ENCODE measurements at regions not wholly inside any gene's neighbourhood (a gene's known extent, or its start where the extent isn't known, plus 50 kb on each side); places are given as distances from the start of the nearest gene placed in this dataset.

DNA sequence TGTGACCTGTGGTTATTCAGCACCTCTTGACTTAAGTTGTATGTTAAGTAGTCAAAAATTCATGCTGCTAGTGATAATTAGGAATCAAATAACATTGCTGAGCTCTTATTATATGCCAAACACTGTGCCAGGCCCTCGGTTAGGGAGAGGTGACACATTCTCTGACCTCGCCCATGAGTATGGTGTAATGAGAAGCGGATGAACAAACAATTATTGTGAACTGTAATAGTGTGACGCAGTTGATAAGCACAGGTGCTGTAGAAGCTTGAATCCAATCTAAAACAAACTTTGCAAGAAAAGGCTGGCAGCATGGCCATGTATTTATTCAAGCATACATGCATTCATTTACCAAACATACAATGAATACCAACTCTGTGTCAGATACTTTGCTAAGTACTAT lies 303.5 kb upstream of the HS3ST1 start:
- Histone ChIP-seq H3K27ac (no peak overlapping the region), H3K9me3 (no peaks in the 10 kb centered on the region), H3K27me3 (no peaks in the 10 kb centered on the region), H3K36me3 (no peaks in the 10 kb centered on the region), H3K4me1 (no peaks in the 10 kb centered on the region), H3K4me3 (no peak overlapping the region)
- no peak for TF ChIP-seq POLR2A (IDR thresholded peaks at IDR 0.05)
- TF ChIP-seq, protein P1, sequence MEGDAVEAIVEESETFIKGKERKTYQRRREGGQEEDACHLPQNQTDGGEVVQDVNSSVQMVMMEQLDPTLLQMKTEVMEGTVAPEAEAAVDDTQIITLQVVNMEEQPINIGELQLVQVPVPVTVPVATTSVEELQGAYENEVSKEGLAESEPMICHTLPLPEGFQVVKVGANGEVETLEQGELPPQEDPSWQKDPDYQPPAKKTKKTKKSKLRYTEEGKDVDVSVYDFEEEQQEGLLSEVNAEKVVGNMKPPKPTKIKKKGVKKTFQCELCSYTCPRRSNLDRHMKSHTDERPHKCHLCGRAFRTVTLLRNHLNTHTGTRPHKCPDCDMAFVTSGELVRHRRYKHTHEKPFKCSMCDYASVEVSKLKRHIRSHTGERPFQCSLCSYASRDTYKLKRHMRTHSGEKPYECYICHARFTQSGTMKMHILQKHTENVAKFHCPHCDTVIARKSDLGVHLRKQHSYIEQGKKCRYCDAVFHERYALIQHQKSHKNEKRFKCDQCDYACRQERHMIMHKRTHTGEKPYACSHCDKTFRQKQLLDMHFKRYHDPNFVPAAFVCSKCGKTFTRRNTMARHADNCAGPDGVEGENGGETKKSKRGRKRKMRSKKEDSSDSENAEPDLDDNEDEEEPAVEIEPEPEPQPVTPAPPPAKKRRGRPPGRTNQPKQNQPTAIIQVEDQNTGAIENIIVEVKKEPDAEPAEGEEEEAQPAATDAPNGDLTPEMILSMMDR (IDR thresholded peaks at IDR 0.05) = no peak
- no peak for TF ChIP-seq EP300 (IDR thresholded peaks at IDR 0.05)
- no peak for DNase-seq (ENCODE audit: low spot score in 2 of 2)
- 78 to 84% methylated on average over 4 of the region's 4 CpGs for WGBS, 2 donors

DNA sequence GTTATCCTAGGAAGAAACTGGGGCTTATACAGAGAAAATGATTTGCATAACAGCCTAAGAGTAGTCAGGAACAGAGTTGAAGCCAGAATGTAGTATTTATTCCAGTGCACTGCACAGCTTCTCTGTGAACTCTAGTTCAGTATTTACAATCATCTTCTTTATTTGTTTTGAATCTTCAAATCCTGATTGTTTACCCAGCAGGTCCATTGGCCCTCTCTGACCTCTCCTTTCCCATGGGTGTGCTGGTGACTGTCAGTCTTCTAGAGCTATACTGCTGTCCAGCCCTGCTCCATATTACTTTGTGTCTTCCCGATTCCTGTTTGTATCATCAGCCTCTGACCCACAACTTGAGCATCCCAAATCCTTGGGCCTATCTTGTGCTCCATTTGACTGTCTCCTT lies 301.9 kb upstream of the HS3ST1 start:
- Histone ChIP-seq H3K27me3 (no peaks in the 10 kb centered on the region), H3K36me3 (no peaks in the 10 kb centered on the region), H3K4me1 (no peaks in the 10 kb centered on the region), H3K9me3 (no peaks in the 10 kb centered on the region), H3K4me3 (no peak overlapping the region), H3K27ac (no peak overlapping the region)
- TF ChIP-seq EP300 (IDR thresholded peaks at IDR 0.05) = no peak
- TF ChIP-seq, protein P1 (IDR thresholded peaks at IDR 0.05) = no peak
- no peak for TF ChIP-seq POLR2A (IDR thresholded peaks at IDR 0.05)
- DNase-seq (ENCODE audit: low spot score in 2 of 2) = no peak
- WGBS, 2 donors = 81 to 100% methylated on average over 1 of the region's 1 CpG

- no peak for DNase-seq (ENCODE audit: low spot score in 2 of 2)
- H3K27me3 ChIP-seq = no peaks in the 10 kb centered on the region
- H3K4me1 ChIP-seq = no peaks in the 10 kb centered on the region
- H3K4me3 ChIP-seq = no peak overlapping the region
- TF ChIP-seq, protein P1 (IDR thresholded peaks at IDR 0.05) = no peak
- TF ChIP-seq POLR2A (IDR thresholded peaks at IDR 0.05) = no peak
- no peak for TF ChIP-seq EP300 (IDR thresholded peaks at IDR 0.05)
- H3K27ac ChIP-seq = no peak overlapping the region
- WGBS, 2 donors = 59 to 83% methylated on average over 1 of the region's 1 CpG
- no peaks in the 10 kb centered on the region for H3K9me3 ChIP-seq
- no peaks in the 10 kb centered on the region for H3K36me3 ChIP-seq
These were observed 300.9 kb upstream of the HS3ST1 start for GRCh38 chr4:11729548-11729947.

GRCh38 chr4:11727903-11728564 lies 299.3 kb upstream of the HS3ST1 start:
- no peak for TF ChIP-seq EP300 (IDR thresholded peaks at IDR 0.05)
- TF ChIP-seq, protein P1 (IDR thresholded peaks at IDR 0.05) = no peak
- no peak for TF ChIP-seq POLR2A (IDR thresholded peaks at IDR 0.05)
- no peak for DNase-seq (ENCODE audit: low spot score in 2 of 2)
- H3K4me3 ChIP-seq = no peak overlapping the region
- no peaks in the 10 kb centered on the region for H3K36me3 ChIP-seq
- H3K27ac ChIP-seq = no peak overlapping the region
- 72 to 73% methylated on average over 3 of the region's 3 CpGs for WGBS, 2 donors
- H3K4me1 ChIP-seq = no peaks in the 10 kb centered on the region
- no peaks in the 10 kb centered on the region for H3K27me3 ChIP-seq
- H3K9me3 ChIP-seq = no peaks in the 10 kb centered on the region

DNA sequence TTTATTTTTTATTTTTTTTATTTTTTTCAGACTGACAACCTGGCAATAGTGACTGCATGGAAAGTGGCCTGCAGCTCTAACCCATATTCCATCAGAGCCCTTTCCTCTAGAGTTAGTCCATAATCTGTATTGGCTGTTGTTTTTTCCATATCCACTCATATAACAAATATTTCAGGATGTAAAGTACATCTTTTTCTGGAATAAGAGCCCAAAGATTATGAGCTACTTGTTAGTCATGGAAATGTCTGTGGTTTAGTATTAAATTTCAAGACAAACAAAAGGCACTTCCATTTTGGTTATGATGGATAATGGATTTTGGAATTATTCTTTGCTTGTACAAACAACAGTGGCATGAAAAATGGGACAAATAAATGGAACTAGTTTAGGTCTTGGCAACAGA lies 296.0 kb upstream of the HS3ST1 start:
- H3K4me3 ChIP-seq = no peak overlapping the region
- H3K4me1 ChIP-seq = no peaks in the 10 kb centered on the region
- TF ChIP-seq EP300 (IDR thresholded peaks at IDR 0.05) (no peak), POLR2A (IDR thresholded peaks at IDR 0.05) (no peak)
- TF ChIP-seq, protein P1 (IDR thresholded peaks at IDR 0.05) = no peak
- H3K36me3 ChIP-seq = no peaks in the 10 kb centered on the region
- no peak overlapping the region for H3K27ac ChIP-seq
- no peak for DNase-seq (ENCODE audit: low spot score in 2 of 2)
- no peaks in the 10 kb centered on the region for H3K27me3 ChIP-seq
- H3K9me3 ChIP-seq = no peaks in the 10 kb centered on the region

Measured in tibial nerve (tissue), 4 donors.